Neural progenitor cell (in vitro differentiated cells): ENCODE measurements at regions not wholly inside any gene's neighbourhood (a gene's known extent, or its start where the extent isn't known, plus 50 kb on each side); places are given as distances from the start of the nearest gene placed in this dataset.

ENCODE experiments used
- DNase-seq: peaks from one replicate; pipeline ENCODE4 v3.0.0-alpha.2; 2016; ENCODE audit warnings: low spot score
- H2AFZ ChIP-seq: fragments of 200-600 bp; sonication (generic); replicated peaks from 2 replicates; pipeline ENCODE4 v1.6.1; 2016; ENCODE audit warnings: antibody characterized with exemption
- H3F3A ChIP-seq: fragments of 200-600 bp; sonication (generic); 2 replicates; pipeline ENCODE4 v1.6.1; 2016; ENCODE audit warnings: antibody characterized with exemption, low read depth
- H3K27ac ChIP-seq: fragments of 200-600 bp; sonication (generic); 2 replicates; pipeline ENCODE4 v1.5.1; 2016; ENCODE audit warnings: mild to moderate bottlenecking
- H3K27me3 ChIP-seq: fragments of 200-600 bp; sonication (generic); 2 replicates; pipeline ENCODE4 v1.6.1; 2016; ENCODE audit warnings: mild to moderate bottlenecking, moderate library complexity
- H3K36me3 ChIP-seq: fragments of 200-600 bp; sonication (generic); 2 replicates; pipeline ENCODE4 v1.5.1; 2016
- H3K4me1 ChIP-seq: fragments of 200-600 bp; sonication (generic); 2 replicates; pipeline ENCODE4 v1.6.1; 2016; ENCODE audit warnings: mixed run types
- H3K4me2 ChIP-seq: fragments of 200-600 bp; sonication (generic); 2 replicates; pipeline ENCODE4 v1.6.1; 2016
- H3K4me3 ChIP-seq: fragments of 200-600 bp; sonication (generic); 2 replicates; pipeline ENCODE4 v1.5.1; 2016
- H3K79me2 ChIP-seq: fragments of 200-600 bp; sonication (generic); 2 replicates; pipeline ENCODE4 v1.6.1; 2016; ENCODE audit warnings: low read depth
- H3K9ac ChIP-seq: fragments of 200-600 bp; sonication (generic); 2 replicates; pipeline ENCODE4 v1.6.1; 2016
- H3K9me3 ChIP-seq: fragments of 200-600 bp; sonication (generic); 2 replicates; pipeline ENCODE4 v1.5.1; 2016; ENCODE audit warnings: low read depth
- H4K20me1 ChIP-seq: fragments of 200-600 bp; sonication (generic); 2 replicates; pipeline ENCODE4 v1.6.1; 2016; ENCODE audit warnings: low read depth
- H3K27ac Mint-ChIP-seq: 3 replicates; pipeline ENCODE4 v1.8.0; 2021; ENCODE audit warnings: mixed read lengths
- H3K27me3 Mint-ChIP-seq: 2 replicates; pipeline ENCODE4 v1.8.0; 2022; ENCODE audit warnings: low read depth, mild to moderate bottlenecking, inconsistent platforms, moderate library complexity, mixed read lengths; ENCODE audit not compliant: insufficient read depth
- H3K36me3 Mint-ChIP-seq: 3 replicates; pipeline ENCODE4 v1.8.0; 2021; ENCODE audit warnings: mixed read lengths
- H3K4me1 Mint-ChIP-seq: 3 replicates; pipeline ENCODE4 v1.8.0; 2021; ENCODE audit warnings: mixed read lengths
- H3K4me3 Mint-ChIP-seq: 3 replicates; pipeline ENCODE4 v1.8.0; 2021; ENCODE audit warnings: mild to moderate bottlenecking, moderate library complexity, mixed read lengths
- H3K9me3 Mint-ChIP-seq: 3 replicates; pipeline ENCODE4 v1.8.0; 2020; ENCODE audit warnings: mixed read lengths
- EZH2 ChIP-seq: fragments of 200-600 bp; sonication (generic); IDR thresholded peaks from 2 replicates; pipeline ENCODE4 v1.6.1; 2017; ENCODE audit warnings: antibody characterized with exemption, mild to moderate bottlenecking, moderate library complexity
- EZH2phosphoT487 ChIP-seq: fragments of 200-600 bp; sonication (generic); IDR thresholded peaks from 2 replicates; pipeline ENCODE4 v1.6.1; 2017; ENCODE audit warnings: antibody characterized with exemption
- TF ChIP-seq, protein P1 (sequence below): fragments of 200-600 bp; sonication (generic); IDR thresholded peaks from 2 replicates; pipeline ENCODE4 v1.5.1; 2017; ENCODE audit warnings: antibody characterized with exemption, mild to moderate bottlenecking

GRCh38 chr20:55216525-55217242, 741.3 kb downstream of the DOK5 start:
- Histone ChIP-seq H3K4me1 (no peaks in the 10 kb centered on the region), H3K4me2 (no peak overlapping the region), H3K79me2 (no peaks in the 10 kb centered on the region), H2AFZ (no peak overlapping the region), H3K9me3 (no peaks in the 10 kb centered on the region), H3K36me3 (no peaks in the 10 kb centered on the region), H4K20me1 (no peaks in the 10 kb centered on the region), H3K27ac (no peak overlapping the region), H3K4me3 (no peak overlapping the region), H3F3A (no peaks in the 10 kb centered on the region), H3K9ac (no peak overlapping the region), H3K27me3 (no peaks in the 10 kb centered on the region)
- peaks cover 5% of the 10 kb centered on the region for H3K9me3 Mint-ChIP-seq
- peaks cover 2% of the 10 kb centered on the region for H3K27me3 Mint-ChIP-seq
- TF ChIP-seq EZH2: no peak
- TF ChIP-seq EZH2phosphoT487: no peak
- TF ChIP-seq, protein P1, sequence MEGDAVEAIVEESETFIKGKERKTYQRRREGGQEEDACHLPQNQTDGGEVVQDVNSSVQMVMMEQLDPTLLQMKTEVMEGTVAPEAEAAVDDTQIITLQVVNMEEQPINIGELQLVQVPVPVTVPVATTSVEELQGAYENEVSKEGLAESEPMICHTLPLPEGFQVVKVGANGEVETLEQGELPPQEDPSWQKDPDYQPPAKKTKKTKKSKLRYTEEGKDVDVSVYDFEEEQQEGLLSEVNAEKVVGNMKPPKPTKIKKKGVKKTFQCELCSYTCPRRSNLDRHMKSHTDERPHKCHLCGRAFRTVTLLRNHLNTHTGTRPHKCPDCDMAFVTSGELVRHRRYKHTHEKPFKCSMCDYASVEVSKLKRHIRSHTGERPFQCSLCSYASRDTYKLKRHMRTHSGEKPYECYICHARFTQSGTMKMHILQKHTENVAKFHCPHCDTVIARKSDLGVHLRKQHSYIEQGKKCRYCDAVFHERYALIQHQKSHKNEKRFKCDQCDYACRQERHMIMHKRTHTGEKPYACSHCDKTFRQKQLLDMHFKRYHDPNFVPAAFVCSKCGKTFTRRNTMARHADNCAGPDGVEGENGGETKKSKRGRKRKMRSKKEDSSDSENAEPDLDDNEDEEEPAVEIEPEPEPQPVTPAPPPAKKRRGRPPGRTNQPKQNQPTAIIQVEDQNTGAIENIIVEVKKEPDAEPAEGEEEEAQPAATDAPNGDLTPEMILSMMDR: no peak
- no peaks in the 10 kb centered on the region for H3K36me3 Mint-ChIP-seq
- H3K27ac Mint-ChIP-seq: no peak overlapping the region
- DNase-seq: no peak
- H3K4me3 Mint-ChIP-seq: no peak overlapping the region
- H3K4me1 Mint-ChIP-seq: no peaks in the 10 kb centered on the region

DNA sequence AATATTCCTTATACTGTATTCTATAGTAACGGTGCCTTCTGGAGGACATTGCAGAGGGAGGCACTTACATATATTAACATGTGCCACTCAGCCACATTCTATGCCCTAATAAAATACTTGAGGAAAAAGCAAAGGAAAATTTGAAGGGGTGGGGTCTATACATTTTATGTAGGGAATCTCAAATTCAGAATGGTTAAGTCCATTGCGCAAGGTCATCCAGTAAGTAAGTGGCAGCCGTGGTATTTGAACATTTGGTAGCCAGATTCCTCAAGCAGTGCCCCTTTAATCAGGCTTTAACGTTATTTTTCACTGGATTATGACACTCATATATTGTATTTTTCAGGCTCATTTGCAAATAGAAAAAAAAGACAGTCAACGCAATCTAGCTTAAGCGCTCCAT, 738.3 kb downstream of the DOK5 start:
- Mint-ChIP-seq H3K27me3 (peaks cover 4% of the 10 kb centered on the region), H3K4me1 (no peaks in the 10 kb centered on the region), H3K9me3 (no peaks in the 10 kb centered on the region), H3K4me3 (no peak overlapping the region), H3K27ac (no peak overlapping the region), H3K36me3 (no peaks in the 10 kb centered on the region)
- no peak overlapping the region for H3K9ac ChIP-seq
- no peaks in the 10 kb centered on the region for H3K27me3 ChIP-seq
- H2AFZ ChIP-seq: no peak overlapping the region
- no peaks in the 10 kb centered on the region for H3K79me2 ChIP-seq
- DNase-seq: no peak
- H3K4me3 ChIP-seq: no peak overlapping the region
- H3K4me1 ChIP-seq: no peaks in the 10 kb centered on the region
- H3K9me3 ChIP-seq: no peaks in the 10 kb centered on the region
- no peaks in the 10 kb centered on the region for H4K20me1 ChIP-seq
- no peak overlapping the region for H3K27ac ChIP-seq
- H3K4me2 ChIP-seq: no peak overlapping the region
- TF ChIP-seq, protein P1: no peak
- TF ChIP-seq EZH2: no peak
- TF ChIP-seq EZH2phosphoT487: no peak
- H3K36me3 ChIP-seq: no peaks in the 10 kb centered on the region
- H3F3A ChIP-seq: no peaks in the 10 kb centered on the region

DNA sequence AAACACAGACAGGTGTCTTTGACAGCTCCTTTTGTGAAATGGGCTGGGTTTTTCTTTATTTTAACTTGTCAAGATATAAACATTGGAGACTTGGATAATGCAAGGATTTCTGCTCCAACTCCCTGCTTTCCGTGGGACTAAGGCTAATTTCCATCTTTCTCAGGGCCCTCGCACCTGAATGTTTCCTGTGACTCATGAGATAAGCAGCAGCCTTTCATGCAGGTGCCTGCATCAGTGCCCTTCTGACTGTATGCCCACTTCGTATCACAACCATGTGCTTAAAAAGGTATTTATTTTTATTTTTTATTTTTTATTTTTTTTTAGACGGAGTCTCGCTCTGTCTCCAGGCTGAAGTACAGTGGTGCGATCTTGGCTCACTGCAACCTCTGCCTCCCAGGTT, 736.1 kb downstream of the DOK5 start:
- Mint-ChIP-seq H3K9me3 (no peaks in the 10 kb centered on the region), H3K4me1 (no peaks in the 10 kb centered on the region), H3K27ac (no peak overlapping the region)

More for the DNA sequence above, 736.1 kb downstream of the DOK5 start:
- Mint-ChIP-seq H3K27me3 (peaks cover 7% of the 10 kb centered on the region), H3K36me3 (no peaks in the 10 kb centered on the region), H3K4me3 (no peak overlapping the region)
- TF ChIP-seq, protein P1: no peak
- TF ChIP-seq EZH2: no peak
- no peak for TF ChIP-seq EZH2phosphoT487
- Histone ChIP-seq H3K9me3 (no peaks in the 10 kb centered on the region), H3K4me2 (no peak overlapping the region), H4K20me1 (no peaks in the 10 kb centered on the region), H3F3A (no peaks in the 10 kb centered on the region), H3K9ac (no peak overlapping the region), H3K36me3 (no peaks in the 10 kb centered on the region), H3K79me2 (no peaks in the 10 kb centered on the region), H3K4me3 (no peak overlapping the region), H3K4me1 (no peaks in the 10 kb centered on the region), H3K27me3 (no peaks in the 10 kb centered on the region), H2AFZ (no peak overlapping the region), H3K27ac (no peak overlapping the region)
- DNase-seq: no peak
